ENCODE measurements at regions not wholly inside any gene's neighbourhood (a gene's known extent, or its start where the extent isn't known, plus 50 kb on each side); places are given as distances from the start of the nearest gene placed in this dataset.

GRCh38 chr3:20396335-20396734, 210.3 kb upstream of the SGO1 start:
- TF ChIP-seq, protein P1, sequence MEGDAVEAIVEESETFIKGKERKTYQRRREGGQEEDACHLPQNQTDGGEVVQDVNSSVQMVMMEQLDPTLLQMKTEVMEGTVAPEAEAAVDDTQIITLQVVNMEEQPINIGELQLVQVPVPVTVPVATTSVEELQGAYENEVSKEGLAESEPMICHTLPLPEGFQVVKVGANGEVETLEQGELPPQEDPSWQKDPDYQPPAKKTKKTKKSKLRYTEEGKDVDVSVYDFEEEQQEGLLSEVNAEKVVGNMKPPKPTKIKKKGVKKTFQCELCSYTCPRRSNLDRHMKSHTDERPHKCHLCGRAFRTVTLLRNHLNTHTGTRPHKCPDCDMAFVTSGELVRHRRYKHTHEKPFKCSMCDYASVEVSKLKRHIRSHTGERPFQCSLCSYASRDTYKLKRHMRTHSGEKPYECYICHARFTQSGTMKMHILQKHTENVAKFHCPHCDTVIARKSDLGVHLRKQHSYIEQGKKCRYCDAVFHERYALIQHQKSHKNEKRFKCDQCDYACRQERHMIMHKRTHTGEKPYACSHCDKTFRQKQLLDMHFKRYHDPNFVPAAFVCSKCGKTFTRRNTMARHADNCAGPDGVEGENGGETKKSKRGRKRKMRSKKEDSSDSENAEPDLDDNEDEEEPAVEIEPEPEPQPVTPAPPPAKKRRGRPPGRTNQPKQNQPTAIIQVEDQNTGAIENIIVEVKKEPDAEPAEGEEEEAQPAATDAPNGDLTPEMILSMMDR (IDR thresholded peaks at IDR 0.05; ENCODE audit: low read length) = no peak
- no peak for TF ChIP-seq EZH2 (optimal IDR thresholded peaks at IDR 0.05; ENCODE audit: low read depth, low read length)
